Tibial artery (tissue), 4 donors: ENCODE measurements at regions not wholly inside any gene's neighbourhood (a gene's known extent, or its start where the extent isn't known, plus 50 kb on each side); places are given as distances from the start of the nearest gene placed in this dataset.
A peak's percentile ranks its signal among the peaks of the same experiment; 100 is the strongest.

Experiments
- DNase-seq, 2 donors: peaks; one replicate each; pipeline ENCODE4 v3.0.0-alpha.2; 2019
- H3K27ac ChIP-seq, 2 donors: fragments of 200-600 bp; sonication (generic) in 1 of 2; 1 replicate in 1 of 2; 2 replicates in 1 of 2; pipeline ENCODE4 v1.5.1; 2018 to 2019; ENCODE audit warnings: mild to moderate bottlenecking in 1 of 2
- H3K27me3 ChIP-seq, 2 donors: fragments of 200-600 bp; sonication (generic) in 1 of 2; one replicate each; pipeline versions ENCODE4 v1.5.1 to v1.6.0; 2016 to 2019
- H3K36me3 ChIP-seq, 3 donors: fragments of 200-600 bp; sonication (generic) in 2 of 3; one replicate each; pipeline ENCODE4 v1.5.1; 2016 to 2019; ENCODE audit warnings: mild to moderate bottlenecking in 2 of 3
- H3K4me1 ChIP-seq, 4 donors: fragments of 200-600 bp; sonication (generic) in 2 of 4; 1 replicate in 3 of 4; 2 replicates in 1 of 4; pipeline ENCODE4 v1.5.1; 2016 to 2019
- H3K4me3 ChIP-seq, 2 donors: fragments of 200-600 bp; sonication (generic) in 1 of 2; 1 replicate in 1 of 2; 2 replicates in 1 of 2; pipeline ENCODE4 v1.5.1; 2018 to 2019; ENCODE audit warnings: mild to moderate bottlenecking in 2 of 2
- H3K9me3 ChIP-seq, 3 donors: fragments of 200-600 bp; sonication (generic) in 1 of 3; one replicate each; pipeline ENCODE4 v1.5.1; 2016 to 2019
- CTCF ChIP-seq, 2 experiments: fragments of 200-600 bp in 1 of 2; fragments of 450-650 bp in 1 of 2; IDR thresholded peaks; one replicate each; pipeline ENCODE4 v1.5.1; 2017 to 2019; ENCODE audit warnings: antibody characterized with exemption in 2 of 2, mild to moderate bottlenecking in 1 of 2, moderate library complexity in 1 of 2
- intact Hi-C: fragments of 100-400 bp; cut with DNase I; formaldehyde crosslinking; loops from one replicate; pipeline ENCODE4 v1.15.0; 2023; ENCODE audit warnings: low total_unique reads

GRCh38 chr18:61964616-61965015, 71.8 kb upstream of the RNF152 start:
- intact Hi-C loops: no loop called here

GRCh38 chr18:61963705-61964104, 70.9 kb upstream of the RNF152 start:
- H3K36me3 ChIP-seq: no peaks in the 10 kb centered on the region
- peak overlapping the region; percentile 2 to 49 for H3K27ac ChIP-seq
- TF ChIP-seq CTCF (IDR thresholded peaks at IDR 0.05): no peak
- no peak overlapping the region for H3K4me3 ChIP-seq
- H3K9me3 ChIP-seq: no peaks in the 10 kb centered on the region
- H3K4me1 ChIP-seq: peaks cover 0 to 47% (median 21%) of the 10 kb centered on the region in 4 donors
- DNase-seq: no peak
- intact Hi-C loops: no loop called here
- no peaks in the 10 kb centered on the region for H3K27me3 ChIP-seq

More at GRCh38 chr18:61964616-61965015, 71.8 kb upstream of the RNF152 start:
- TF ChIP-seq CTCF (IDR thresholded peaks at IDR 0.05): no peak
- H3K4me1 ChIP-seq: peaks cover 0 to 38% (median 14%) of the 10 kb centered on the region in 4 donors
- peak overlapping the region in 1 of 2 donors; percentile 49 for H3K27ac ChIP-seq
- no peaks in the 10 kb centered on the region for H3K9me3 ChIP-seq
- no peaks in the 10 kb centered on the region for H3K27me3 ChIP-seq
- H3K4me3 ChIP-seq: no peak overlapping the region
- no peaks in the 10 kb centered on the region for H3K36me3 ChIP-seq
- no peak for DNase-seq

GRCh38 chr18:61957801-61958516, 65.2 kb upstream of the RNF152 start:
- no peaks in the 10 kb centered on the region for H3K9me3 ChIP-seq
- no peak for TF ChIP-seq CTCF (IDR thresholded peaks at IDR 0.05)

GRCh38 chr18:61955644-61956043, 62.8 kb upstream of the RNF152 start:
- no peaks in the 10 kb centered on the region for H3K27me3 ChIP-seq

More at GRCh38 chr18:61957801-61958516, 65.2 kb upstream of the RNF152 start:
- Histone ChIP-seq H3K4me1 (peaks cover 0 to 28% (median 14%) of the 10 kb centered on the region in 4 donors), H3K36me3 (no peaks in the 10 kb centered on the region), H3K27me3 (no peaks in the 10 kb centered on the region), H3K27ac (no peak overlapping the region), H3K4me3 (no peak overlapping the region)
- intact Hi-C loops: no loop called here
- no peak for DNase-seq

GRCh38 chr18:61954096-61954746, 61.4 kb upstream of the RNF152 start:
- Histone ChIP-seq H3K4me1 (peaks cover 0 to 16% (median 4%) of the 10 kb centered on the region in 4 donors), H3K4me3 (no peak overlapping the region), H3K9me3 (no peaks in the 10 kb centered on the region), H3K36me3 (no peaks in the 10 kb centered on the region), H3K27me3 (no peaks in the 10 kb centered on the region), H3K27ac (no peak overlapping the region)
- DNase-seq: no peak
- intact Hi-C loops: no loop called here
- no peak for TF ChIP-seq CTCF (IDR thresholded peaks at IDR 0.05)

More at GRCh38 chr18:61955644-61956043, 62.8 kb upstream of the RNF152 start:
- peaks cover 0 to 19% (median 12%) of the 10 kb centered on the region in 4 donors for H3K4me1 ChIP-seq
- DNase-seq: no peak
- no peak for TF ChIP-seq CTCF (IDR thresholded peaks at IDR 0.05)
- no peak overlapping the region for H3K27ac ChIP-seq
- no peaks in the 10 kb centered on the region for H3K36me3 ChIP-seq
- no peaks in the 10 kb centered on the region for H3K9me3 ChIP-seq
- no peak overlapping the region for H3K4me3 ChIP-seq
- intact Hi-C loops: no loop called here
